ENCODE measurements at regions not wholly inside any gene's neighbourhood (a gene's known extent, or its start where the extent isn't known, plus 50 kb on each side); places are given as distances from the start of the nearest gene placed in this dataset.

DNA sequence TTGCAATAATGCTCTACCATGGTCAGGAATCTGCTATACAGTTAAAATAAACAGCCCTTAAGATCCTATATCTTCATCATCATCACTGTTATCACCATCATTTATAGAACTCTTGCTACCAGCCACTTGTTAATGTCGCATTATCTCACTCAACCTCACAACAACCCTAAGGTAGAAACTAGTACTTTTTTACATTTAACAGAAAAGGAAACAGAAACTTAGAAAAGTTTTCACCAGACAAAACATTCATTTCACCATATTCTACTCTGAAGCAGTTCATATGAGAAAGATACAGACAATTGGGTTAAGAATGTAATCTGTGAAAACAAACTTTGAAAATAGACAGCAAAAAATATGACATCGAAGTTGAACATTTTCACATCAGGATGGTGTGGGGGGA, 262.6 kb downstream of the ATG4C start:
- no peak for DNase-seq

DNA sequence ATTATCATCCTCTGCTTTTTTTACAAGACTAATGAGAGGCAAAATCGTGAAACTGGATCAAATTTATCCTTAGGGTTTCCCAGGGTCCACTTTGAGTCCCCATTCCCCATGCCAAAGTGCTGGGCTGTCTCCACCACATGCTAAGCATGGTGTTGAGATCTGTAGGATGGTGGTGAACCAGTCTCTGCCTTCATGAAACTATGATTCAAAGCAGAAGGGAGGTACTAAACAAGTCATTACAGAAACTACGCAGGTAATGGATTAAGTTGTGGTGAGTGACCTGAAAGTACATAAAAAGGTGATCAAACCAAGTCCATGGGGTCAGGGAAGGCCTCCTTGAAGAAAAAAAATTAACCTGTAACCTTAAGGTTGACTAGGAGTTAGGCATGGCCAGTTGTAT, 265.2 kb downstream of the ATG4C start:
- no peak for DNase-seq

DNA sequence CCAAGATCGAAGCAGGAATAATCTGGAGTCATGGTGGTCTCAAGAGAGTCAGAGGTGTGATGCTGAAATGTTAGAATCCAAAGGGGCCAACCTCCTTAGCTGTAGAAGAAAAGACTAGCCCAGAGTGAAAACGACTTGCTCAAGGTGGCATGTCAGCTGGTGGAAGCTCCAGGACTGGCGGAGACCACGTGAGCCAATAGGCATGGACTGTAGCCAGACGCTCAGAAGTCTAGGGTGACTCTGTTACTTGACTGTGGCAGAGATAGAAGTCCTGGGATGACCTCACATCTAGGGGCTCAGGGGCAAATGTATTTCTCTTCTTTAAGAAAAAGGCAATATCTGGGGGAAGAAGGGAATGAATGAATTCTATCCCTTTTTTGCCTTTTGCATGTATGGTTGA, 267.4 kb downstream of the ATG4C start:
- DNase-seq: no peak

DNA sequence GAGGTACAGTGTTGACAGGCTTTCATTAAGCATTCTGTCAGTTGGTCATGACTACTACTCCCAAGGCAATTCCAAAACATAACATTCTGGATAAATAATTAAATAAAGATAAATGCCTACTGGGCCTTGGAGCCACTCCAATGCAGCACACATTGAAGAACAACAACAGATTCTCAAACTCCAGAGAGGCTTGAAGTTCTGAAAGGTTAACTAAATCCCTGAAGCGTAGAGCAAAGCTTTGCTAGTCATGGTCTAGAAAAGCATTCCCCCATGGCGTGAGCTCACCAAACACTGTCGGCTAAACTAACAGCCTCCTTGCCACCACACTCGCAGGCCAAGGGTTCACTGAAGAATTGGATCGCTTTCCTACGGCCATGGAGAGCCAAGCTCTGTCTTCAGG, 268.0 kb downstream of the ATG4C start:
- no peak for DNase-seq

DNA sequence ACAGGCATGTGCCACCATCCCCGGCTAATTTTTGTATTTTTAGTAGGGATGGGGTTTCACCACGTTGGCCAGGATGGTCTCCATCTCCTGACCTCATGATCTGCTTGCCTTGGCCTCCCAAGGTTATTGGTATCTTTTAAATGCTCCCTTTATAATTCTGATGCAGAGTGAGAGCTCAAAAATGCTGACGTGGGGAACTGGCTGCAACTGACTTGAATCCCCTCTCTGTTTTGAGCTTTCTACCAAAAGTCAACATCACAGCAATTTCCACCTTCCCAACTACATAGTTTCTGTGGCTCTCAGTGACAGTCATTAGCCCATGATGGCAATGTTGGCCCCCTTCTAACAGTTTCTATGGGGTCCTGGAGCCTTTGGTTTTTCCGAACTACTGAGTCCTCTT, 268.2 kb upstream of the FOXD3 start:
- no peak for DNase-seq

DNA sequence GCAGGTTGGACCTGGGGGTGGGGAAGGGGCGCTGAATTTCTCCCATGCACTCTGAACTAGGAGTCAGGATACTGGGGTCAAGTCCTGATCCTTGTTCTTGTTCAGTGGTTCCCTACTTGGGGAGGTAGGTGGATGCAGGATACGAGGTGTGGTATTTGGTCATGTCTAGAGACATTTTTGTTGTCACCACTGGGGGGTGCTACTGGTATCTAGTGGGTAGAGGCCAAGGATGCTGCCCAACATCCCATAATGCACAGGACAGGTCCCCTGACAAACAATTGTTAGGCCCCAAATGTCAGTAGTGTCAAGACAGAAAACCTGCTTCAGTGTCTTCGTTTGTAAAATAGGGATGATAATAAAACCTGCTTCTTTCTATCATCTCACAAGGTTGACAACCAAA, 259.0 kb upstream of the FOXD3 start:
- DNase-seq: no peak

DNA sequence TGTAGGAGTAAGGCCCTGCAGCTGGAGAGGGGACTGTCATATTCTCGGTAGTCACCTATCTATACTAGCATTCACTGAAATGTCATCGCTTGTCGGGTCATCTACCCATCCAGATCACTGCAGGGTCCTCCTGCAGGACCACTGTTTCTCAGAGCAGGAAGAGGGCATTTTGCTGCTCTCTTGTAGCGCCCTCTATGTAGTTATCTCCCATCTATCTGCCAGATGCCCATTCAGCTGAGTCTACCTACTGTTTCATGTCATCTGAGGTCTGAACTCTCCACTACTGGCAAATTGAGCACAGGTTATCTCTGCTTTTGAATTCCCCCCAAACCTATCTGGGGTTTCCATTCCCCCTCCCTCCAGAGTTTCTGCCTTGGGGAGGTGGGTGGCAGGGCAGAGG, 258.2 kb upstream of the FOXD3 start:
- DNase-seq: no peak

DNA sequence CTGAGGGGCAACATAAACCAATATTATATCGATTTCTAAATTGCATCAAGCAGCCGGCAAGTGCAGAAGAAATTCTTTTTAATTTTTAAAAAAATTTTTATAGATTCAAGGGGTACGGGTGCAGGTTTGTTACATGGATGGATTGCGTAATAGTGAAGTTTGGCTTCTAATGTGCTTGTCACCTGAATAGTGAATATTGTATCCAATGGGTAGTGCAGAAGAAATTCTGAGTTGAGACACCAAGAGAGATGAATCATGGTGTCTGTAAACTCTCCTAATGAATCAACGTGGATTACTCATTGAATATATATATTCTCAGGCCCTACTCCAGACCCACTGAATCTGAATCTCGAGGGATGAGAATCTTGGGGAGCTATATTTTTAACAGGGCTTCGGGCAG, 253.7 kb upstream of the FOXD3 start:
- DNase-seq: no peak

DNA sequence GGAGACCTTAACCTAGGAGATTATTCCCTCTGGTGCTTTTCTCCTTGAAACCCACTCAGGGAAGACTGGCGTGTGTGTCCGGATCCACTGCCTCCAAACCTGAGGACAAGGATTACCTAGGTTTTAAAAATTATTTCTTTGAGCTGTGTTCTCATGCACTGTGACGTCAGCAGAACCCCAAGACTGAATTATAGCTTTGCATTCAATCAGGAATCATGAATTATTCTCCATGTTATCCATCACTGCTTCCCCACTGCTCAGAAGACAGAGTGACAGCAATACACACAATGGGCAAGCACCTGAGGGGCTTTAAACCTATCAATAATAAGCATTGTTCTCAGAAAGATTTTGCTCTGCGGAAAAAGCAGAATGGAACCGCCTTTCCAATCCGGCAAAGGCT, 253.2 kb upstream of the FOXD3 start:
- DNase-seq: no peak

DNA sequence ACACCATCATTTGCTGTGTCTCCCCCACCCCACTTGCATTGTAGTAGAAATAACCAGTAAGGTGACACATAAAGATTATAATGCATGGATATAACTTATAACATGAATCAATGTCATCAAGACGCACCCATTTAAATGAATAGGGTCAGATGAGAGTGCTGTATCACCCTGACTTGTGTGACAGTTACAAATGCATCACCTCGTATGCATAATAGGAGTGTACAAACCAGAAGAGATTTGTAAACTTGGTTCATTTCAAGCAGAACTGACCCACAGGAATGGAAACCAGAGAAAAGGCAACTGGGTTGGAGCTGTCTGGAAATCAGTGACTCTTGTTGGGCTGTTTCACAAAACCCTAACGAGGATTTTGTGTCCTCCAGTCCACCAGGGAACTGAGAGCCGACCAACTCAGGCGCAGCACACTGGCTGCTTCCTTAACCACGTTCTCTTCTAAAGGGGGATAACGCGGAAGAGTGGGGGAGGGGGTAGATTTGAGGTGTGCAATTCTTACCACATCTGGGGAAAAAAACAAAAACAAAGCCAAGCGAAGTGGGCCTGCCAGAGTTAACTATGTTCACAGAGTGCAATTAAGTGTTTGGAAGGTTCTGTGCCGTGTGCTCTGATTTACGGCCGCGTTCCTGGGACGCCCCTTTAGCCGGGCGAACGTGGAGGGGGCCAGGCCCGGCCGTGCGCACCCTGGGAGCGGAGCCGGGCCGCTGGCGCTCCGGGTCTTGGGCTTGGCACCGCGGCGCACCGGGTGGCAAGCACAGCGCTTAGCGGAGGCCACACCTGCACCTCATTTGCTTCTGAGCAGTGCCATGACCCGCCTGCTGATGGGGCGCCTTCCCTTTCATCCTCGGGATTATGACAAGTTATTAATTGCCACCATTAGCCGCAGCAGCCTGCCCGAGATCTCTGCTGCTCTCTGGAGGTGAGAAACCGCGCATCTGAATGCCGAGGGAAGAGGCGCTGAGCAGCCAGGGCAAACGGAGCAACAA, 248.8 kb upstream of the FOXD3 start:
- peak; percentile 2 for DNase-seq

DNA sequence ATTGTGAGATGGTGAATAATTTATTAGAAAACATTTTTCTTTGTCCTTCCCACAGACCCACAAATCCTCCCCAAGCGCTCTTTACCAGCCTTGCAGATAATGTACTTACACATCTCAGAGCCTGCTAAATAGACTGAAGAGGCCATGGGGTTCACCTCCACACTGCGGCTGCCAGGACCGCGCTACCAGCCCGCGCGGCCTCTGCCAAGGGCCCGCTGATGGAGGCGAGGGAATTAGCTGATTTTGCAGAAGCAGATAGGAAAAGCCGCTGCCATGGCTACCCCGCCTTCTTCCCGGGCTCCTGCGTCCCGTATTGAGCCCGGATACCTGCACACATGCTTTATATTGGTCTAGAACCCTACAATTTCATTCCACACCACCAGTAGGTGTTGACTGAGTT, 248.0 kb upstream of the FOXD3 start:
- no peak for DNase-seq

DNA sequence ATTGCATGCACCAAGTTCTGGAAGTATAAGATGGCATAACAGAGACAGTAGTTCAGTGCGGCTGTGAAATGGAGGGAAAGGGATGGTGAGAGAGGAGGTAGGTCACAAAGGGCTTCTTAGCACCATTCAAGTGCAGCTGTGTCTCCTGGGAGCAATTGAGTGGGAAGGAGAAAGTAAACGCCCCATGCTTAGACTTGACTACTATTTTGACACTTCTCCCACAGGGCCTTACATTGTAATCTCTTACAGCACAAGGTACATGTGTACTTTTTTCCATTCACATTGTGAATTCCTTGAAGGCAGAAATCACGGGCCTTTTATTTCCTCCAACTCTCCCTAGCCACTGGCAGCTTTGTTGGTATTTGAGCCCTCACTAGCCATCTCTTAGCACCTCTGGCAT, 239.6 kb upstream of the FOXD3 start:
- no peak for DNase-seq

DNA sequence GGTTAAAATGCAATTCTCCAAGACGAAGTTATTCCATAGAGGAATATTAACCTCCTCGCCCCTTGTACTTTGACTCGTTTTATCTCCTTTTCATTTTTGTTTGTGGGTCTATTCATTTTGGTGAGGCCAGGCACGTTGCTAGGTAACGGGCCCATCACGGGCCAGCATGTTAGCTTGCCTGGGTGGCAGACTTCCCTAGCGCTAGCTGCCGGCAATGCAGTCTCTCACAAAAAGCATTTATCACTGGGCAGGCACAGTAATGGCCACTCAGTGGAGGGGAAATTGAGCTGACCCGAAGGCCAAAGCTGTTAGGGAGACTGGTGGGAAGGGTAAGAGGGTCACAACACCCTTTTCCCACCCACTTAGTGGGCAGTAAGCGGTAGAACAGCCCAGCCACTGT, 234.4 kb upstream of the FOXD3 start:
- DNase-seq: no peak

DNA sequence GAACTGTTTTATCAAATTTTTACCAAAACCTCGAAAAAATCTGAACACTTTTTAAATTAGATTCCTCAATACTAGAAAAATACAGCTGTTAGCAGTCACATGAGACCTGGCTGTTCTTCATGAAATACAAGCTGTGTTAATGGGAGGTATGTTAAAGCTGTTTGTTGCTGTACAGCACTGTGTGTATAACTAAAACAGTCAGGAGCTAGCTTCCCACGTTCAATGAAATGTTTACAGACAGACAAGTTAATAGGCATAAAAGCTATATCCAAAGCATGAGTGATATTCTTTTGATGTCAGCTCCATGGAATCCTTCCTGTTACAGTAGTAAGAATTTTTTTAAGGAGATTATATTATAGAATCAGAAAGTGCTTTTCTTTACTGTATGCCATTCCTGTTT, 223.2 kb upstream of the FOXD3 start:
- DNase-seq: no peak

DNA sequence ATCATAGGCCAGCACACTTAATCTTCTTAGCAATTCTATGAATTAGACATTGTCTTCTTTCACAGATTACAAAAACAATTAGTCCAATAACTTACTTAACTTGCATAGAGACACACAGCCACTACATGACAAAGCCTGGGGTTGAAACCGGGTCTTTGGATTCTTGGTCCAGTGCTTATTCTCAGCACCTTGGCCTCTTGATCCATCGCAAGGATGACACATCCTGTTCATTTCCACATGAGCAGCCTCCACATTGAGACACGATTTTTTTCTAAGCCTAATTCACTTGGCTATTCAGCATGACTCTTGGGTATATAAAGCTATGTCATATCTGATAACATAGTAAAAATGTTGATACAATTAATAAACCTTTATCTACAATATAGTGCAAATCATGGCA, 221.0 kb upstream of the FOXD3 start:
- no peak for DNase-seq

DNA sequence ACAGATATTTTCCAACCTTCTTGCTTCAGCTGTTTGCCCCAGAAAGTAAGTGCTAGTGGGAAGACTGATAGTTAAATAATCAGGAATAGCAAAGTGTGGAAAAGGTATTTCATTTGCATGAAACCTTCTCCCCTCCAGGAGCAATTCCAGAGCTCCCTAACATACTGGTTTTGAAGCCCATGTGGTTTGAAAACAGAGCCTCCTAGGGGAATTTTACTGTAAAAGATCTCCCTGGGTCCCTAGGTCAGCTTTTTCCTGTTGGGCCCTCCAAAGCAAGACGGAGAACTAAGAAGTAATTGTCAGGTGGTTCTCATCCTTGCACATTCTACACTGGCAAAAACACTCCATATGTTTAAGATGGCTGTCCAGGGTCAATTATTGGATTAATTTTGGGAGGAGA, 218.7 kb upstream of the FOXD3 start:
- DNase-seq: no peak

DNA sequence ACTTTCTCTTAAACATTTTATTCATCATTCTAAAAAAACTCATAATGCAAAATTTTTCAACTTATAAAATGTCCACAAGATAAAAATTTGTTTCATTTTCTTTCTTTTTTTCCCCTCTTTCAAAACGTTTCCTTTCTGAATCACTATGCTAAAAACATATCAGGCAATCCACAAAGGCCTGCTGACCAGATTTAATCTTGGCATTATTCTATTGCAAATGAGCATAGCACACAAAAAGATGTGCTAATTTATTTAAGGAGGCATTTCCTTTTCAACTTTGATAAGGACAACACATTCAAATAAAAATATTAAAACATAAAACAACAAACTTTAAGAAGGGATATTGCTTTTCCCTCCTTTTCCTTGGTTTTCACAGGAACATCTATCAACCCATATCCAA, 215.3 kb upstream of the FOXD3 start:
- no peak for DNase-seq

DNA sequence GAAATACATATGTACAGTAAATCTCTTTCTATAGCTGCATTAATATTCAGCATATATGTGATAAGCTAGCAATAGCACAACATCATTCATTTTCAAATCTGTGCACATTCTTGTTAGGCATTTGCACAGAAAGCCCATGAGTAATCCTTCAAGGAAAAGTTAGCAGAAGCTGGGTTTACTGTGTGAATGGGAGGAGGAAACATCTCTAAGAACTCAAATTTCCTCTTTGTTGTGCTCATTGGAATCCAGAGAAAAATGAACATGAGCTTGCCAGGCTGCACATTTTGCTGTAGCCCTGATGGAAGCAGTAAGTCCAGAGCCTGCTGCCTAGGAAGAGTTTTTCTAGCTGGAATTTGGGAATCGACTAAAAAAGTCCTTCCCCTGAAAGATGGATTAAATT, 214.2 kb upstream of the FOXD3 start:
- DNase-seq: no peak

DNA sequence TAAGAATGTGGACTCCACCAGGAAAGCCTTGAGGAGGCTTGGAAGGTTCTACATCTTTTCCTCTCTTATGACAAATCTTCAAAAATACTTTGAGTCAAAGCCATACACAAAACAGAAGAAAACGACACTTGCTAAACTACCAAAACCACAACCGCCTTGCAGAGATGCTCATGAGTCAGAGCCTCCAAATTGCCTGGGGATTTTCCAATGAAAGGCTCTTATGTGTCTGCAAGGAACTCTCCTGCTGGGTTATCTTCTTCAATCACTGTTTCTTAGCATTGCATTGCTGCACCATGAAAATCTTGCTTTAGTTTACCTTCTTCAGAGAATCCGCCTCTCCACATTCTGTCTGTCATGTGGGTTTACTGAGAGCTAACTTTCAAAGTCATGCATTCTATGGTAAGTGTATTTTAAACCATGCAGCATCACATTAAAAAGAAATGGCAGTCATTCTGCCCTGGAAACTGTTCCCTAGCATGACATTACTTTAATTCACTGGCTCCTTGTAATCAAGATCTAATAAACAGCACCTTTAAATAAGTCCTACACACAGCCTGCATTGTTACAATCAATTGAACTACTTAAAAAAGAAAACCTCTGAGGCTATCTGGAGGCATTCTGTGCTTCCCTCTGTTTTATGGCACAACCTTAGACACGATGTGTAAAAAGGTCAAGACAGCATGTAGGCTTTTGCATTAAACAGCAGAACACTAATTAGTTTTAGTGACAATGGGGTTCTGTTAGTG, 210.0 kb upstream of the FOXD3 start:
- DNase-seq: peak; percentile 7

DNA sequence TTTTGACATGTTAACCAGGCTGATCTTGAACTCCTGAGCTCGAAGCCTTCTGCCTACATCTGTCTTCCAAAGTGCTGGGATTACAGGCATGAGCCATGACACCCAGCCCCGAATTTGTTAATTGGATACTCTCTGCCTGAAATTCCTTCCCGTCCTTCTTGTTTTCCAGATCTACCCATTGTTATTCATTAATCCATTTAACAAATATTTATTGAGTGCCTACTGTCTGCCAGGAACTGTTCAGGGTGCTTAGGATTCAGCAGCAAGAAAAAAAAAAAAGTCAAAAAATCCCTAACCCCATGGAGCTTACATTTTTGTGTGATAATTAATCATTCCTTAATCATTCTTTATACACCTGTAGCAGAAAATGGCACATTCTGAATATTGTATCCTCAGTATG, 206.8 kb upstream of the FOXD3 start:
- DNase-seq: no peak

DNA sequence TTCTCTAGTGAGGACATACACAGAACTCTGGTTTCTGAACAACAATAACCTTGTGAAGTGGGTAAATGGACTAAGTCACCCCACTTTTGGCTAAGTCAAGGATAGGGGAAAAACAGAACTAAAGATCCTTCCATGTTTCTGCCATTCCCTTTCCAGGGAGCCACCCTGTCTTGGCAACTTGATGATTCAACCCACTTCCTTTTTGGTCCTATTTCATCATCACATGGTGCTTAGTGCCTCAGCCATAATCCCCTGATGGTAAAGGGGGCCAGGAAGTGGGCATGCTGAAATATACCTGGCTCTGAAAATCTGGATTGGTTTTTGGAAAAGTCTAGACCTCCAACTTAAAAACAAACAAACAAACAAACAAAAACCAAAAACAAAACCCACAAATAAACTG, 206.4 kb upstream of the FOXD3 start:
- no peak for DNase-seq

DNA sequence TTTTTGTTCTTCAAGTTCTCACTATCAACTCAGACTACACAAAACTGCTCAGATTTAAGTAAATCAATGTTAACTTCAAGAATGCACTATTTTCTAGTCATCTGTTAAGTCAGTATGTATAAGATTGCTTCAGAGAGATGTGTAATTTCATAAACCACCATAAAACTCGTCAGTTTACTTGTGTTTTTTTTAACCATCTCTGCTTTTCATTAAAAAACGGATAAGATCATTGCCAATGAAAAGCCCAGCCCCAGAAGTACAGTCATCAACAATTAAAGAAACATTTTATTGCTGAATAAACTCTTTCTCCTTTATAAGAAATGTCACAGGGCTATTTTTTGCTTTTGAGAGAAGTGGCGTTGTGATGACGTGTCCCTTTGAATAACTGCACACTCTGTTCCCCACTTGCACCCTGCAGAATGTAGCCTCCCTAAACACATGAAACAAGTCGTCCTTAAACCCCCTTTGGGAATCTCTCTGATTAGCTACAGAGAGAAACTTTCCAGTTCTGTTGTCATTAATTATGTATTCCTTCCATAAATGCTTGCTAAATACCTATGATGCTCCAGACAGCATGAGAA, 202.7 kb upstream of the FOXD3 start:
- no peak for DNase-seq

DNA sequence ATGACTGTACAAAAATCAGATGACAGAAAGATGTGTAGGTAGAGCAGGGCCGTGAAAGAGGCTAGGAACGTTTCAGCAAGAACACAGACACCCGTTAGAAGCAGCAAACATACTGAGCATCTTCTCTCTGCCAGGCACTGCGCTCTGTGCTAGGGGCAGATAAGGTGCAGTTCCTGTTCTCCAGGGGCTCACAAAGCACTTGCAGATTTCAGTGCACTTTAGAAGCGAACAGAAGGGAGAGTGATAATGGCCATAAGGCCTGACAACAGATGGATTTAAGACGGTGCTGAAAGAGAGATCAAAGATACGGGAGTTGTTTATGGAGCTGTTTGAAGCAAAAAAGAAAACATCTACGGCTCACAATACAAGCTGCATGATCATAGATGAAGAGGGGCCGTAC, 200.3 kb upstream of the FOXD3 start:
- DNase-seq: no peak

DNA sequence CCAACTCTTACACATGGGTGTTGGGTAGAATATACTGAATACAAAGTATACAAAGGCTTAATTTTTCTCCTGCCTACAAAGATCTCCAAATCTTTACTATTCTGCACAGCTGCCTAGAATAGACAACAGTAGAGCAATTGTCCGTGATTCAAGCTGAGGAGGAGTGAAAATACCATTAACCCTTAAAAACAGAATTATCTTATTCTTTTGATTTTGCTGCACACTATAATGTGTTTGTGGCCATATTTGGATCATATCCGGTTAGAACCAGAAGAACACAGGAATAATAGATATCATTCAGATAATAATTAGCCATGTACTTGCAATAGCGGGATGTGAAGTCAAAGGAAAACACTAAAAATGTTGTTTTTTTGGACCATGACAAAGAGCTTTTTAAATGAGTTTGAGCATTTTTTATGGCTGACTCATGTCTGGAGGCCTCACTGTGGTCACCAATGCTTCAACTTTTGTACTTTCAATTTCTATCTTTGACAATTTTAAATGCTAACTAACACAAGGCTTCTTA, 197.6 kb upstream of the FOXD3 start:
- no peak for DNase-seq
